Renal pelvis (tissue), 1 donor: ENCODE measurements at regions not wholly inside any gene's neighbourhood (a gene's known extent, or its start where the extent isn't known, plus 50 kb on each side); places are given as distances from the start of the nearest gene placed in this dataset.

Source experiments
- DNase-seq: peaks from one replicate; pipeline ENCODE4 v3.0.0-alpha.2; 2013

- no peak for DNase-seq
Observed at GRCh38 chr2:151083856-151084795, 177.5 kb downstream of the RBM43 start.

GRCh38 chr2:151078889-151079288, 182.8 kb downstream of the RBM43 start:
- DNase-seq, result no peak

- DNase-seq, result no peak
Observed at GRCh38 chr2:151071906-151072305, 189.8 kb downstream of the RBM43 start.

- DNase-seq, result no peak
Observed at GRCh38 chr2:151071382-151071781, 190.3 kb downstream of the RBM43 start.

- no peak for DNase-seq
Observed at GRCh38 chr2:151070253-151070652, 191.4 kb downstream of the RBM43 start.

- no peak for DNase-seq
Observed at GRCh38 chr2:151067658-151068369, 193.8 kb downstream of the RBM43 start.

GRCh38 chr2:151063271-151063670, 198.4 kb downstream of the RBM43 start:
- peak; percentile 27 for DNase-seq

- DNase-seq, result no peak
Observed at GRCh38 chr2:151060287-151060686, 201.4 kb downstream of the RBM43 start.

- no peak for DNase-seq
Observed at GRCh38 chr2:151056870-151057269, 204.8 kb downstream of the RBM43 start.

GRCh38 chr2:151053661-151053990, 208.0 kb downstream of the RBM43 start:
- no peak for DNase-seq

GRCh38 chr2:151052850-151053660, 208.6 kb downstream of the RBM43 start:
- DNase-seq, result no peak

- DNase-seq, result no peak
Observed at GRCh38 chr2:151051574-151052220, 210.0 kb downstream of the RBM43 start.

- no peak for DNase-seq
Observed at GRCh38 chr2:151049746-151050145, 211.9 kb downstream of the RBM43 start.

GRCh38 chr2:151048331-151049054, 213.2 kb downstream of the RBM43 start:
- no peak for DNase-seq

- no peak for DNase-seq
Observed at GRCh38 chr2:151043484-151043883, 218.2 kb downstream of the RBM43 start.

GRCh38 chr2:151042964-151043363, 218.7 kb downstream of the RBM43 start:
- no peak for DNase-seq

GRCh38 chr2:151040039-151040438, 221.6 kb downstream of the RBM43 start:
- no peak for DNase-seq

- DNase-seq, result no peak
Observed at GRCh38 chr2:151038516-151038915, 223.1 kb downstream of the RBM43 start.

GRCh38 chr2:151037434-151037833, 224.2 kb downstream of the RBM43 start:
- DNase-seq, result no peak

GRCh38 chr2:151033271-151034248, 228.1 kb downstream of the RBM43 start:
- DNase-seq, result no peak
